Cardiac muscle cell (in vitro differentiated cells and primary cell): ENCODE measurements at regions not wholly inside any gene's neighbourhood (a gene's known extent, or its start where the extent isn't known, plus 50 kb on each side); places are given as distances from the start of the nearest gene placed in this dataset.
A peak's percentile ranks its signal among the peaks of the same experiment; 100 is the strongest.

Source experiments
- DNase-seq, 2 donors: peaks; one replicate each; pipeline versions ENCODE4 v3.0.0 to v3.0.0-alpha.2; 2010 to 2017; ENCODE audit warnings: low read depth in 1 of 2, low spot score in 1 of 2
- H3K27ac ChIP-seq: fragments of 200-600 bp; sonication (generic); 2 replicates; pipeline ENCODE4 v1.5.1; 2016
- H3K27me3 ChIP-seq: fragments of 200-600 bp; sonication (generic); 2 replicates; pipeline ENCODE4 v1.6.0; 2016; ENCODE audit warnings: control low read depth
- H3K36me3 ChIP-seq: fragments of 200-600 bp; sonication (generic); 2 replicates; pipeline ENCODE4 v1.5.1; 2016; ENCODE audit warnings: control low read depth
- H3K4me1 ChIP-seq: fragments of 200-600 bp; sonication (generic); 2 replicates; pipeline ENCODE4 v1.8.1; 2017; ENCODE audit warnings: low read depth, mild to moderate bottlenecking, mixed run types
- H3K4me3 ChIP-seq: fragments of 200-600 bp; sonication (generic); 2 replicates; pipeline ENCODE4 v1.5.1; 2016; ENCODE audit warnings: mild to moderate bottlenecking
- H3K9me3 ChIP-seq: fragments of 200-600 bp; sonication (generic); 2 replicates; pipeline ENCODE4 v1.5.1; 2017; ENCODE audit warnings: low read depth, mild to moderate bottlenecking, control low read depth
- CTCF ChIP-seq: IDR thresholded peaks from 2 replicates; pipeline ENCODE4 v1.5.1; 2012; ENCODE audit warnings: low read depth, mild to moderate bottlenecking, low read length

- peaks cover 5% of the 10 kb centered on the region for H3K27me3 ChIP-seq
- H3K36me3 ChIP-seq: no peaks in the 10 kb centered on the region
- no peak for DNase-seq
- H3K4me1 ChIP-seq: no peaks in the 10 kb centered on the region
- no peak overlapping the region for H3K27ac ChIP-seq
- TF ChIP-seq CTCF: no peak
- H3K4me3 ChIP-seq: no peak overlapping the region
- H3K9me3 ChIP-seq: no peaks in the 10 kb centered on the region
Measured at GRCh38 chr6:105941621-105942412, 144.3 kb upstream of the PRDM1 start.

- no peaks in the 10 kb centered on the region for H3K4me1 ChIP-seq
- DNase-seq: peak in 1 of 2 donors; percentile 9
- H3K9me3 ChIP-seq: no peaks in the 10 kb centered on the region
- no peak overlapping the region for H3K27ac ChIP-seq
- H3K27me3 ChIP-seq: peaks cover 5% of the 10 kb centered on the region
- H3K36me3 ChIP-seq: no peaks in the 10 kb centered on the region
- no peak for TF ChIP-seq CTCF
- no peak overlapping the region for H3K4me3 ChIP-seq
Measured at GRCh38 chr6:105940990-105941389, 145.1 kb upstream of the PRDM1 start.

GRCh38 chr6:105936972-105937371 is 149.2 kb upstream of the PRDM1 start:
- Histone ChIP-seq H3K36me3 (no peaks in the 10 kb centered on the region), H3K4me3 (no peak overlapping the region), H3K27ac (no peak overlapping the region), H3K27me3 (peaks cover 5% of the 10 kb centered on the region), H3K4me1 (no peaks in the 10 kb centered on the region), H3K9me3 (no peaks in the 10 kb centered on the region)
- no peak for DNase-seq
- no peak for TF ChIP-seq CTCF

- no peak overlapping the region for H3K27ac ChIP-seq
- peaks cover 7% of the 10 kb centered on the region for H3K27me3 ChIP-seq
- H3K4me3 ChIP-seq: no peak overlapping the region
- DNase-seq: no peak
- no peaks in the 10 kb centered on the region for H3K4me1 ChIP-seq
- TF ChIP-seq CTCF: no peak
- H3K36me3 ChIP-seq: no peaks in the 10 kb centered on the region
- H3K9me3 ChIP-seq: no peaks in the 10 kb centered on the region
Measured at GRCh38 chr6:105935416-105935815, 150.7 kb upstream of the PRDM1 start.

- TF ChIP-seq CTCF: no peak
- Histone ChIP-seq H3K27ac (no peak overlapping the region), H3K9me3 (no peaks in the 10 kb centered on the region), H3K4me3 (no peak overlapping the region), H3K4me1 (no peaks in the 10 kb centered on the region), H3K36me3 (no peaks in the 10 kb centered on the region), H3K27me3 (peaks cover 7% of the 10 kb centered on the region)
- DNase-seq: no peak
Measured at GRCh38 chr6:105934708-105935107, 151.4 kb upstream of the PRDM1 start.

GRCh38 chr6:105932440-105932839 is 153.7 kb upstream of the PRDM1 start:
- no peaks in the 10 kb centered on the region for H3K9me3 ChIP-seq
- peaks cover 3% of the 10 kb centered on the region for H3K27me3 ChIP-seq
- H3K4me1 ChIP-seq: no peaks in the 10 kb centered on the region
- H3K27ac ChIP-seq: no peak overlapping the region
- no peak for TF ChIP-seq CTCF
- no peak for DNase-seq
- H3K4me3 ChIP-seq: no peak overlapping the region
- no peaks in the 10 kb centered on the region for H3K36me3 ChIP-seq
